Panc1 (cell line): ENCODE measurements at regions not wholly inside any gene's neighbourhood (a gene's known extent, or its start where the extent isn't known, plus 50 kb on each side); places are given as distances from the start of the nearest gene placed in this dataset.

ENCODE experiments used
- ATAC-seq: fragments of 200-7000 bp; cut with Tn5 transposase; 2 replicates; pipeline ENCODE4 v1.9.1; 2020; ENCODE audit warnings: mild to moderate bottlenecking, moderate library complexity
- BruUV-seq: library from RNA; stranded (reverse); fragments of 400-500 nt; replicated peaks from 2 replicates; lab custom pipeline; 2021; lab: Mats Ljungman, UMichigan
- CTCF ChIA-PET: fragments of 300-600 bp; sonication (Branson Sonifier 250); formaldehyde crosslinking; loops from one replicate; lab custom pipeline; 2022; ENCODE audit warnings: antibody characterized with exemption; lab: Charles Lee
- POLR2A ChIA-PET: fragments of 300-600 bp; sonication (Branson Sonifier 250); formaldehyde crosslinking; loops from one replicate; lab custom pipeline; 2022; ENCODE audit warnings: antibody characterized with exemption; lab: Charles Lee
- DNase-seq: peaks from one replicate; pipeline ENCODE4 v3.0.0-alpha.2; 2010; ENCODE audit warnings: low read depth, low spot score
- H3K27ac ChIP-seq: 2 replicates; pipeline ENCODE4 v1.5.1; 2011; ENCODE audit warnings: mild to moderate bottlenecking, low read length, inconsistent platforms
- H3K27me3 ChIP-seq: fragments of 200-500 bp; sonication (Bioruptor generic); 2 replicates; pipeline ENCODE4 v1.6.0; 2014; ENCODE audit warnings: low read length, inconsistent platforms; ENCODE audit not compliant: control insufficient read depth, insufficient read depth
- H3K36me3 ChIP-seq: fragments of 200-500 bp; sonication (Bioruptor generic); 2 replicates; pipeline ENCODE4 v1.5.1; 2014; ENCODE audit warnings: inconsistent platforms, mild to moderate bottlenecking, low read length, moderate library complexity; ENCODE audit not compliant: control insufficient read depth, insufficient read depth
- H3K4me1 ChIP-seq: 2 replicates; pipeline ENCODE4 v1.5.1; 2011; ENCODE audit warnings: inconsistent platforms, mild to moderate bottlenecking, low read length, moderate library complexity; ENCODE audit not compliant: control insufficient read depth, insufficient read depth
- H3K4me3 ChIP-seq, 2 experiments: 2 replicates each; pipeline ENCODE4 v1.5.1; 2011 to 2012; ENCODE audit warnings: low read depth in 2 of 2, low read length in 2 of 2, mild to moderate bottlenecking in 2 of 2, inconsistent platforms in 1 of 2, moderate library complexity in 1 of 2
- H3K9me3 ChIP-seq: fragments of 200-500 bp; sonication (Bioruptor generic); 2 replicates; pipeline ENCODE4 v1.5.1; 2014; ENCODE audit warnings: low read depth, mild to moderate bottlenecking, inconsistent platforms, low read length, moderate library complexity; ENCODE audit not compliant: control insufficient read depth, insufficient read depth
- POLR2AphosphoS5 ChIP-seq: IDR thresholded peaks from 2 replicates; pipeline ENCODE4 v1.6.1; 2012; ENCODE audit warnings: mild to moderate bottlenecking, low read depth, low read length, moderate library complexity
- SIN3A ChIP-seq: IDR thresholded peaks from 2 replicates; pipeline ENCODE4 v1.6.1; 2012; ENCODE audit warnings: low read depth, mild to moderate bottlenecking, low read length, moderate library complexity, borderline replicate concordance; ENCODE audit not compliant: insufficient read depth
- TCF7L2 ChIP-seq: IDR thresholded peaks from 2 replicates; pipeline ENCODE4 v1.6.1; 2011; ENCODE audit warnings: mild to moderate bottlenecking, low read depth, low read length, inconsistent platforms
- in situ Hi-C: cut with HindIII; loops from 2 replicates; pipeline ENCODE4 v1.10.0; 2016; ENCODE audit warnings: low sequenced_read_pairs, low pct_unique_long_range_greater_than_20kb
- intact Hi-C: fragments of 100-400 bp; cut with micrococcal nuclease; formaldehyde crosslinking; loops from one replicate; pipeline ENCODE4 v1.10.0; 2022; ENCODE audit not compliant: unreplicated experiment
- TF ChIP-seq, protein P1 (sequence below): fragments of 450-650 bp; IDR thresholded peaks from 2 replicates; pipeline ENCODE4 v1.5.1; 2017; ENCODE audit warnings: mild to moderate bottlenecking
- TF ChIP-seq, protein P2 (sequence below), 2 experiments: IDR thresholded peaks; 2 replicates each; pipeline ENCODE4 v1.6.1; 2011 to 2012; ENCODE audit warnings: low read depth in 2 of 2, control low read depth in 1 of 2, low read length in 1 of 2, mild to moderate bottlenecking in 1 of 2, moderate library complexity in 1 of 2; ENCODE audit not compliant: insufficient read depth in 1 of 2

- ATAC-seq (no peak), DNase-seq (no peak)
- H3K4me1 ChIP-seq, result no peaks in the 10 kb centered on the region
- intact Hi-C loops, result no loop called here
- no peak overlapping the region for H3K4me3 ChIP-seq
- no peak for TF ChIP-seq TCF7L2
- TF ChIP-seq, protein P1, sequence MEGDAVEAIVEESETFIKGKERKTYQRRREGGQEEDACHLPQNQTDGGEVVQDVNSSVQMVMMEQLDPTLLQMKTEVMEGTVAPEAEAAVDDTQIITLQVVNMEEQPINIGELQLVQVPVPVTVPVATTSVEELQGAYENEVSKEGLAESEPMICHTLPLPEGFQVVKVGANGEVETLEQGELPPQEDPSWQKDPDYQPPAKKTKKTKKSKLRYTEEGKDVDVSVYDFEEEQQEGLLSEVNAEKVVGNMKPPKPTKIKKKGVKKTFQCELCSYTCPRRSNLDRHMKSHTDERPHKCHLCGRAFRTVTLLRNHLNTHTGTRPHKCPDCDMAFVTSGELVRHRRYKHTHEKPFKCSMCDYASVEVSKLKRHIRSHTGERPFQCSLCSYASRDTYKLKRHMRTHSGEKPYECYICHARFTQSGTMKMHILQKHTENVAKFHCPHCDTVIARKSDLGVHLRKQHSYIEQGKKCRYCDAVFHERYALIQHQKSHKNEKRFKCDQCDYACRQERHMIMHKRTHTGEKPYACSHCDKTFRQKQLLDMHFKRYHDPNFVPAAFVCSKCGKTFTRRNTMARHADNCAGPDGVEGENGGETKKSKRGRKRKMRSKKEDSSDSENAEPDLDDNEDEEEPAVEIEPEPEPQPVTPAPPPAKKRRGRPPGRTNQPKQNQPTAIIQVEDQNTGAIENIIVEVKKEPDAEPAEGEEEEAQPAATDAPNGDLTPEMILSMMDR, result no peak
- no peak for TF ChIP-seq POLR2AphosphoS5
- no peak for TF ChIP-seq SIN3A
- TF ChIP-seq, protein P2, sequence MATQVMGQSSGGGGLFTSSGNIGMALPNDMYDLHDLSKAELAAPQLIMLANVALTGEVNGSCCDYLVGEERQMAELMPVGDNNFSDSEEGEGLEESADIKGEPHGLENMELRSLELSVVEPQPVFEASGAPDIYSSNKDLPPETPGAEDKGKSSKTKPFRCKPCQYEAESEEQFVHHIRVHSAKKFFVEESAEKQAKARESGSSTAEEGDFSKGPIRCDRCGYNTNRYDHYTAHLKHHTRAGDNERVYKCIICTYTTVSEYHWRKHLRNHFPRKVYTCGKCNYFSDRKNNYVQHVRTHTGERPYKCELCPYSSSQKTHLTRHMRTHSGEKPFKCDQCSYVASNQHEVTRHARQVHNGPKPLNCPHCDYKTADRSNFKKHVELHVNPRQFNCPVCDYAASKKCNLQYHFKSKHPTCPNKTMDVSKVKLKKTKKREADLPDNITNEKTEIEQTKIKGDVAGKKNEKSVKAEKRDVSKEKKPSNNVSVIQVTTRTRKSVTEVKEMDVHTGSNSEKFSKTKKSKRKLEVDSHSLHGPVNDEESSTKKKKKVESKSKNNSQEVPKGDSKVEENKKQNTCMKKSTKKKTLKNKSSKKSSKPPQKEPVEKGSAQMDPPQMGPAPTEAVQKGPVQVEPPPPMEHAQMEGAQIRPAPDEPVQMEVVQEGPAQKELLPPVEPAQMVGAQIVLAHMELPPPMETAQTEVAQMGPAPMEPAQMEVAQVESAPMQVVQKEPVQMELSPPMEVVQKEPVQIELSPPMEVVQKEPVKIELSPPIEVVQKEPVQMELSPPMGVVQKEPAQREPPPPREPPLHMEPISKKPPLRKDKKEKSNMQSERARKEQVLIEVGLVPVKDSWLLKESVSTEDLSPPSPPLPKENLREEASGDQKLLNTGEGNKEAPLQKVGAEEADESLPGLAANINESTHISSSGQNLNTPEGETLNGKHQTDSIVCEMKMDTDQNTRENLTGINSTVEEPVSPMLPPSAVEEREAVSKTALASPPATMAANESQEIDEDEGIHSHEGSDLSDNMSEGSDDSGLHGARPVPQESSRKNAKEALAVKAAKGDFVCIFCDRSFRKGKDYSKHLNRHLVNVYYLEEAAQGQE (IDR thresholded peaks at IDR 0.05; ENCODE audit: insufficient read depth in 1 of 2, low read depth in 2 of 2, low read length in 1 of 2), result no peak
- BruUV-seq, result no TSS peak
- in situ Hi-C loops, result no loop called here
- CTCF ChIA-PET, result no interaction called here
- H3K9me3 ChIP-seq, result peaks cover 4% of the 10 kb centered on the region; the same call in 1 of the 2 replicates
- no peaks in the 10 kb centered on the region for H3K27me3 ChIP-seq
- no peak overlapping the region for H3K27ac ChIP-seq
- POLR2A ChIA-PET, result no interaction called here
- H3K36me3 ChIP-seq, result no peaks in the 10 kb centered on the region
These were observed 51.8 kb downstream of the POM121L12 start for GRCh38 chr7:53087274-53087673.

- Histone ChIP-seq H3K4me3 (no peak overlapping the region), H3K27me3 (no peaks in the 10 kb centered on the region), H3K9me3 (0 out of 2 replicates have a peak, but pooled peaks cover 3% of the 10 kb centered on the region), H3K4me1 (no peaks in the 10 kb centered on the region), H3K27ac (no peak overlapping the region), H3K36me3 (no peaks in the 10 kb centered on the region)
- DNase-seq (no peak), ATAC-seq (no peak)
- ChIA-PET CTCF (no interaction called here), POLR2A (no interaction called here)
- TF ChIP-seq POLR2AphosphoS5 (no peak), SIN3A (no peak), TCF7L2 (no peak)
- TF ChIP-seq, protein P1, result no peak
- intact Hi-C loops, result no loop called here
- BruUV-seq, result no TSS peak
- in situ Hi-C loops, result no loop called here
These were observed 58.8 kb downstream of the POM121L12 start for GRCh38 chr7:53094191-53094590.
